LNCaP clone FGC (cell line): ENCODE measurements at regions not wholly inside any gene's neighbourhood (a gene's known extent, or its start where the extent isn't known, plus 50 kb on each side); places are given as distances from the start of the nearest gene placed in this dataset.

Experiments used
- DNase-seq: peaks from one replicate; pipeline ENCODE4 v3.0.0-alpha.2; 2011; ENCODE audit warnings: low read depth
- H3K4me3 ChIP-seq: 2 replicates; pipeline ENCODE4 v1.5.1; 2011; ENCODE audit warnings: mild to moderate bottlenecking, low read depth, low read length, control low read depth
- CTCF ChIP-seq: IDR thresholded peaks from 2 replicates; pipeline ENCODE4 v1.5.1; 2012; ENCODE audit warnings: mild to moderate bottlenecking; ENCODE audit not compliant: control insufficient read depth, insufficient read depth; ENCODE audit errors: extremely low read depth

GRCh38 chr14:65853407-65853955, 441.0 kb downstream of the FUT8 start:
- no peak for DNase-seq
- no peak overlapping the region for H3K4me3 ChIP-seq
- TF ChIP-seq CTCF, result no peak

GRCh38 chr14:65854215-65854614, 441.7 kb downstream of the FUT8 start:
- DNase-seq, result peak; percentile 68
- H3K4me3 ChIP-seq, result no peak overlapping the region
- no peak for TF ChIP-seq CTCF

- no peak for TF ChIP-seq CTCF
- DNase-seq, result no peak
- H3K4me3 ChIP-seq, result no peak overlapping the region
Observed at GRCh38 chr14:65860956-65861611, 448.6 kb downstream of the FUT8 start.

- DNase-seq, result no peak
- H3K4me3 ChIP-seq, result no peak overlapping the region
- TF ChIP-seq CTCF, result no peak
Observed at GRCh38 chr14:65864549-65864948, 452.0 kb downstream of the FUT8 start.

- H3K4me3 ChIP-seq, result no peak overlapping the region
- DNase-seq, result no peak
- no peak for TF ChIP-seq CTCF
Observed at GRCh38 chr14:65864984-65865383, 452.5 kb downstream of the FUT8 start.

GRCh38 chr14:65866448-65866847, 453.9 kb downstream of the FUT8 start:
- H3K4me3 ChIP-seq, result no peak overlapping the region
- TF ChIP-seq CTCF, result no peak
- DNase-seq, result no peak

- DNase-seq, result peak; percentile 45
- H3K4me3 ChIP-seq, result no peak overlapping the region
- TF ChIP-seq CTCF, result no peak
Observed at GRCh38 chr14:65866886-65867285, 454.4 kb downstream of the FUT8 start.
